HepG2 (cell line): ENCODE measurements at regions not wholly inside any gene's neighbourhood (a gene's known extent, or its start where the extent isn't known, plus 50 kb on each side); places are given as distances from the start of the nearest gene placed in this dataset.

Source experiments
- ATAC-seq: fragments of 200-7000 bp; cut with Tn5 transposase; 3 replicates; pipeline ENCODE4 v1.9.1; 2020; ENCODE audit warnings: mild to moderate bottlenecking, moderate library complexity
- BruUV-seq: library from RNA; stranded (reverse); fragments of 400-500 nt; replicated peaks from 2 replicates; lab custom pipeline; 2021; lab: Mats Ljungman, UMichigan
- CTCF ChIA-PET: fragments of 300-600 bp; formaldehyde crosslinking; extraction: SDS; loops from one replicate; lab custom pipeline; 2021; ENCODE audit warnings: low total read pairs, inconsistent platforms, low intra/inter-chr PET ratio; lab: Yijun Ruan, JAX
- POLR2A ChIA-PET: fragments of 350-600 bp; sonication (Branson Sonifier 250); formaldehyde crosslinking; loops from one replicate; lab custom pipeline; 2020; ENCODE audit warnings: antibody characterized with exemption, inconsistent platforms; lab: Yijun Ruan, JAX
- DNase-seq: peaks from one replicate; pipeline ENCODE4 v3.0.0-alpha.2; 2015; ENCODE audit warnings: low spot score
- FAIRE-seq: peaks from 3 replicates; lab custom pipeline; 2011; peaks lifted over from hg19 to GRCh38; lab: Jason Lieb, UNC
- H2AFZ ChIP-seq: one replicate; pipeline ENCODE4 v1.6.1; 2011; ENCODE audit warnings: low read length, inconsistent platforms
- H3K27ac ChIP-seq: fragments of 300-600 bp; 3 replicates; pipeline ENCODE4 v1.8.0; 2011; ENCODE audit warnings: mixed run types, mild to moderate bottlenecking, mixed read lengths, low read length, inconsistent platforms; ENCODE audit not compliant: insufficient read depth; ENCODE audit errors: extremely low read length
- H3K27me3 ChIP-seq, 2 experiments: fragments of 200-600 bp in 1 of 2; 2 replicates in 1 of 2; 3 replicates in 1 of 2; pipeline versions ENCODE4 v1.6.0 to v1.8.0; 2011; ENCODE audit warnings: low read length in 2 of 2, mild to moderate bottlenecking in 2 of 2, moderate library complexity in 2 of 2, inconsistent platforms in 1 of 2; ENCODE audit not compliant: insufficient read depth in 2 of 2, control insufficient read depth in 1 of 2
- H3K36me3 ChIP-seq, 2 experiments: fragments of 200-600 bp in 1 of 2; replicated peaks in 1 of 2; 2 replicates in 1 of 2; 3 replicates in 1 of 2; pipeline versions ENCODE4 v1.5.1 to v1.8.0; 2011; ENCODE audit warnings: low read length in 2 of 2, inconsistent platforms in 1 of 2; ENCODE audit not compliant: insufficient read depth in 2 of 2, control insufficient read depth in 1 of 2
- H3K4me1 ChIP-seq: 2 replicates; pipeline ENCODE4 v1.5.1; 2012; ENCODE audit warnings: low read length, inconsistent platforms; ENCODE audit not compliant: insufficient read depth
- H3K4me2 ChIP-seq: 2 replicates; pipeline ENCODE4 v1.6.0; 2011; ENCODE audit warnings: low read depth, low read length, inconsistent platforms
- H3K4me3 ChIP-seq, 3 experiments: fragments of 200-600 bp in 1 of 3; sonication (generic), shearing (Covaris generic) in 1 of 3; replicated peaks in 1 of 3; 2 replicates each; pipeline ENCODE4 v1.5.1; 2011 to 2016; ENCODE audit warnings: low read length in 3 of 3, inconsistent platforms in 2 of 3, low read depth in 2 of 3, mild to moderate bottlenecking in 2 of 3, control low read depth in 1 of 3, mixed read lengths in 1 of 3; ENCODE audit not compliant: insufficient read depth in 1 of 3
- H3K79me2 ChIP-seq: one replicate; pipeline ENCODE4 v1.6.1; 2011; ENCODE audit warnings: low read length, inconsistent platforms; ENCODE audit not compliant: insufficient read depth
- H3K9ac ChIP-seq: 2 replicates; pipeline ENCODE4 v1.6.0; 2011; ENCODE audit warnings: mild to moderate bottlenecking, low read depth, low read length, inconsistent platforms; ENCODE audit not compliant: insufficient read depth
- H3K9me3 ChIP-seq: 2 replicates; pipeline ENCODE4 v1.5.1; 2012; ENCODE audit warnings: mild to moderate bottlenecking, low read length
- H4K20me1 ChIP-seq: 2 replicates; pipeline ENCODE4 v1.6.0; 2011; ENCODE audit warnings: inconsistent platforms, mild to moderate bottlenecking, low read length, moderate library complexity; ENCODE audit not compliant: insufficient read depth
- CEBPG ChIP-seq: IDR thresholded peaks from 2 replicates; pipeline ENCODE4 v1.6.1; 2016
- CHD2 ChIP-seq: IDR thresholded peaks from 2 replicates; pipeline ENCODE4 v1.6.1; 2011; ENCODE audit warnings: low read depth, low read length, improper control_type of control experiment
- DNMT3B ChIP-seq: conservative IDR thresholded peaks from 2 replicates; pipeline ENCODE4 v1.6.1; 2016; ENCODE audit warnings: missing biosample characterization, control low read depth
- ELF3 ChIP-seq: IDR thresholded peaks from 2 replicates; pipeline ENCODE4 v1.6.1; 2016; ENCODE audit warnings: missing genetic modification reagents, missing compliant biosample characterization
- ISL2 ChIP-seq: sonication (generic); formaldehyde crosslinking; IDR thresholded peaks from 2 replicates; pipeline ENCODE4 v1.5.0; 2020; ENCODE audit warnings: missing genetic modification reagents
- KDM2A ChIP-seq: sonication (generic); formaldehyde crosslinking; IDR thresholded peaks from 2 replicates; pipeline ENCODE4 v1.4.0; 2020; ENCODE audit warnings: low read depth, missing genetic modification reagents, borderline replicate concordance
- NFYC ChIP-seq: IDR thresholded peaks from 2 replicates; pipeline ENCODE4 v1.6.1; 2016; ENCODE audit warnings: missing genetic modification reagents, missing compliant biosample characterization
- PAF1 ChIP-seq: IDR thresholded peaks from 2 replicates; pipeline ENCODE4 v1.6.1; 2016; ENCODE audit warnings: missing genetic modification reagents, missing compliant biosample characterization
- RAD51 ChIP-seq: fragments of 450-650 bp; IDR thresholded peaks from 2 replicates; pipeline ENCODE4 v1.6.1; 2016; ENCODE audit warnings: borderline replicate concordance
- RNF2 ChIP-seq: fragments of 450-650 bp; conservative IDR thresholded peaks from 2 replicates; pipeline ENCODE4 v1.6.1; 2016; ENCODE audit warnings: low read depth
- ZNF235 ChIP-seq: sonication (generic); formaldehyde crosslinking; IDR thresholded peaks from 2 replicates; pipeline ENCODE4 v1.8.1; 2023; ENCODE audit warnings: mild to moderate bottlenecking, missing genetic modification reagents, borderline replicate concordance
- ZNF24 ChIP-seq: fragments of 450-650 bp; IDR thresholded peaks from 2 replicates; pipeline ENCODE4 v1.6.1; 2017; ENCODE audit warnings: antibody characterized with exemption, mild to moderate bottlenecking
- ZNF547 ChIP-seq: sonication (generic); formaldehyde crosslinking; IDR thresholded peaks from 2 replicates; pipeline ENCODE4 v1.5.1; 2020; ENCODE audit warnings: mild to moderate bottlenecking, missing genetic modification reagents
- ZNF550 ChIP-seq: sonication (generic); formaldehyde crosslinking; IDR thresholded peaks from 2 replicates; pipeline ENCODE4 v1.4.0; 2020; ENCODE audit warnings: mild to moderate bottlenecking, missing genetic modification reagents, borderline replicate concordance
- ZNF557 ChIP-seq: sonication (generic); formaldehyde crosslinking; IDR thresholded peaks from 2 replicates; pipeline ENCODE4 v1.4.0; 2020; ENCODE audit warnings: missing genetic modification reagents
- ZNF776 ChIP-seq: sonication (generic); formaldehyde crosslinking; IDR thresholded peaks from 2 replicates; pipeline ENCODE4 v1.4.0; 2020; ENCODE audit warnings: mild to moderate bottlenecking, missing genetic modification reagents
- WGBS: methylation state at CpG from one replicate; pipeline ENCODE4 v1.1.6; 2017; ENCODE audit warnings: low lambda C conversion rate; 5-methylcytosine and 5-hydroxymethylcytosine counted together
- in situ Hi-C: cut with HindIII; loops from 2 replicates; pipeline ENCODE4 v1.10.0; 2017; ENCODE audit warnings: low pct_unique_long_range_greater_than_20kb; ENCODE audit not compliant: extremely low pct_ligation_motif_present
- intact Hi-C: fragments of 100-400 bp; cut with micrococcal nuclease; formaldehyde crosslinking; loops from one replicate; pipeline ENCODE4 v1.10.0; 2022; ENCODE audit not compliant: unreplicated experiment
- TF ChIP-seq, protein P1 (sequence below): sonication (generic); formaldehyde crosslinking; IDR thresholded peaks from 2 replicates; pipeline ENCODE4 v1.5.0; 2020; ENCODE audit warnings: mild to moderate bottlenecking, missing genetic modification reagents
- TF ChIP-seq, protein P2 (sequence below): sonication (generic); formaldehyde crosslinking; IDR thresholded peaks from 2 replicates; pipeline ENCODE4 v1.8.1; 2022; ENCODE audit warnings: mild to moderate bottlenecking, missing genetic modification reagents

DNA sequence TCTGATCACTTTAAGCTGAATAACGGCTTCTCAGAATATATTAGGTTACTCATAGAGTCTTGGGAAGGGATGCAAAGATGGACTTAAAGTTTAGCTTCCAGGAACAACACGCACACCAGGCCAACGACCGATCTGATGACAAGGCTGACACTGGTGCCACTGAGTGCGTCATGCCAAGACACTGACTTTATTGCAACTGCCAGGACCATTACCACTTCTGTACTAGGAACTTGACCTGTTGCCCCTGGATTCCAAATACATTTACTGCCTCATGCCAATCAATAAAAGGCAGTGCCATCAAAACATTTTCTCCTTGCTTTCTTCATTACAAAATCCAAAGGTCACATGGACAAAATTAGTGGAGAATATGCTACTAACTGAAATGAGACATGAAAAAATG, 505.9 kb upstream of the CTSO start:
- TF ChIP-seq CHD2 (no peak), DNMT3B (CRISPR knock-in tag) (no peak), ZNF235 (no peak), KDM2A (CRISPR knock-in tag) (no peak), CEBPG (CRISPR knock-in tag) (no peak), ZNF557 (CRISPR knock-in tag) (no peak), RNF2 (no peak), ELF3 (CRISPR knock-in tag) (no peak), NFYC (CRISPR knock-in tag) (no peak), ZNF776 (CRISPR knock-in tag) (no peak), ISL2 (no peak), ZNF24 (no peak), ZNF547 (no peak), RAD51 (no peak), ZNF550 (CRISPR knock-in tag) (no peak), PAF1 (CRISPR knock-in tag) (no peak)
- TF ChIP-seq, protein P1, sequence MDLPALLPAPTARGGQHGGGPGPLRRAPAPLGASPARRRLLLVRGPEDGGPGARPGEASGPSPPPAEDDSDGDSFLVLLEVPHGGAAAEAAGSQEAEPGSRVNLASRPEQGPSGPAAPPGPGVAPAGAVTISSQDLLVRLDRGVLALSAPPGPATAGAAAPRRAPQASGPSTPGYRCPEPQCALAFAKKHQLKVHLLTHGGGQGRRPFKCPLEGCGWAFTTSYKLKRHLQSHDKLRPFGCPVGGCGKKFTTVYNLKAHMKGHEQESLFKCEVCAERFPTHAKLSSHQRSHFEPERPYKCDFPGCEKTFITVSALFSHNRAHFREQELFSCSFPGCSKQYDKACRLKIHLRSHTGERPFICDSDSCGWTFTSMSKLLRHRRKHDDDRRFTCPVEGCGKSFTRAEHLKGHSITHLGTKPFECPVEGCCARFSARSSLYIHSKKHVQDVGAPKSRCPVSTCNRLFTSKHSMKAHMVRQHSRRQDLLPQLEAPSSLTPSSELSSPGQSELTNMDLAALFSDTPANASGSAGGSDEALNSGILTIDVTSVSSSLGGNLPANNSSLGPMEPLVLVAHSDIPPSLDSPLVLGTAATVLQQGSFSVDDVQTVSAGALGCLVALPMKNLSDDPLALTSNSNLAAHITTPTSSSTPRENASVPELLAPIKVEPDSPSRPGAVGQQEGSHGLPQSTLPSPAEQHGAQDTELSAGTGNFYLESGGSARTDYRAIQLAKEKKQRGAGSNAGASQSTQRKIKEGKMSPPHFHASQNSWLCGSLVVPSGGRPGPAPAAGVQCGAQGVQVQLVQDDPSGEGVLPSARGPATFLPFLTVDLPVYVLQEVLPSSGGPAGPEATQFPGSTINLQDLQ (CRISPR knock-in tag): no peak
- TF ChIP-seq, protein P2, sequence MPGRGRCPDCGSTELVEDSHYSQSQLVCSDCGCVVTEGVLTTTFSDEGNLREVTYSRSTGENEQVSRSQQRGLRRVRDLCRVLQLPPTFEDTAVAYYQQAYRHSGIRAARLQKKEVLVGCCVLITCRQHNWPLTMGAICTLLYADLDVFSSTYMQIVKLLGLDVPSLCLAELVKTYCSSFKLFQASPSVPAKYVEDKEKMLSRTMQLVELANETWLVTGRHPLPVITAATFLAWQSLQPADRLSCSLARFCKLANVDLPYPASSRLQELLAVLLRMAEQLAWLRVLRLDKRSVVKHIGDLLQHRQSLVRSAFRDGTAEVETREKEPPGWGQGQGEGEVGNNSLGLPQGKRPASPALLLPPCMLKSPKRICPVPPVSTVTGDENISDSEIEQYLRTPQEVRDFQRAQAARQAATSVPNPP (CRISPR knock-in tag): no peak

More for the DNA sequence above, 505.9 kb upstream of the CTSO start:
- Histone ChIP-seq H4K20me1 (no peaks in the 10 kb centered on the region), H3K4me1 (no peaks in the 10 kb centered on the region), H2AFZ (no peak overlapping the region), H3K9me3 (no peaks in the 10 kb centered on the region), H3K36me3 (no peaks in the 10 kb centered on the region), H3K4me3 (no peak overlapping the region), H3K9ac (no peak overlapping the region), H3K79me2 (no peaks in the 10 kb centered on the region), H3K27me3 (no peaks in the 10 kb centered on the region), H3K27ac (no peak overlapping the region), H3K4me2 (no peak overlapping the region)
- DNase-seq: no peak
- BruUV-seq: no TSS peak
- FAIRE-seq: no peak
- ChIA-PET POLR2A (no interaction called here), CTCF (no interaction called here)
- ATAC-seq: no peak
- intact Hi-C loops (no loop called here), in situ Hi-C loops (no loop called here)
- WGBS: 3% methylated on average over 5 of the region's 5 CpGs
